ENCODE measurements at regions not wholly inside any gene's neighbourhood (a gene's known extent, or its start where the extent isn't known, plus 50 kb on each side); places are given as distances from the start of the nearest gene placed in this dataset.
"Not testable (repeated sequence)": the region's sequence is repeated elsewhere in the genome, so short reads cannot be mapped to it uniquely, and the experiment has no call there.

DNA sequence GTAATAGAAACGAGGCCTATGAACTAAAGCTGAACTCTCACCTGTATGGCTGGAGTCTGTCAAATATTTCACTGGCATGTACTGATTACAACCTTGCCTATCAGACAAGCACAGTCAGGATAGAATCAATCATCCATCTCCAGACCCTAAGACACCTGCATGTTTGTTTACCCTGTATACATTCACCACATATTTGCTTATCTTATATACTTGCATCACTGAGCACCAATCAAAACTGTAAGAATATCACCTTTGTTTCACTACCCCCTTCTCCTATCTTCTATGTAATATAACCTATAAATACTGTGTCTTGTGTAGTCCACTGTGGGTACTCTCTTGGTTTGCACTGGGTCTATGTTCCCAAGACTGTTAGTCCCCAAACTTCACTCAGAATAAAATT is 1085.7 kb downstream of the TAF11L14 start:
- ATAC-seq (no peak), DNase-seq (no peak)
- H3K4me1 ChIP-seq (ENCODE audit: low read depth), result no peaks in the 10 kb centered on the region
- TF ChIP-seq, protein P1, sequence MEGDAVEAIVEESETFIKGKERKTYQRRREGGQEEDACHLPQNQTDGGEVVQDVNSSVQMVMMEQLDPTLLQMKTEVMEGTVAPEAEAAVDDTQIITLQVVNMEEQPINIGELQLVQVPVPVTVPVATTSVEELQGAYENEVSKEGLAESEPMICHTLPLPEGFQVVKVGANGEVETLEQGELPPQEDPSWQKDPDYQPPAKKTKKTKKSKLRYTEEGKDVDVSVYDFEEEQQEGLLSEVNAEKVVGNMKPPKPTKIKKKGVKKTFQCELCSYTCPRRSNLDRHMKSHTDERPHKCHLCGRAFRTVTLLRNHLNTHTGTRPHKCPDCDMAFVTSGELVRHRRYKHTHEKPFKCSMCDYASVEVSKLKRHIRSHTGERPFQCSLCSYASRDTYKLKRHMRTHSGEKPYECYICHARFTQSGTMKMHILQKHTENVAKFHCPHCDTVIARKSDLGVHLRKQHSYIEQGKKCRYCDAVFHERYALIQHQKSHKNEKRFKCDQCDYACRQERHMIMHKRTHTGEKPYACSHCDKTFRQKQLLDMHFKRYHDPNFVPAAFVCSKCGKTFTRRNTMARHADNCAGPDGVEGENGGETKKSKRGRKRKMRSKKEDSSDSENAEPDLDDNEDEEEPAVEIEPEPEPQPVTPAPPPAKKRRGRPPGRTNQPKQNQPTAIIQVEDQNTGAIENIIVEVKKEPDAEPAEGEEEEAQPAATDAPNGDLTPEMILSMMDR (IDR thresholded peaks at IDR 0.05), result no peak
- no peaks in the 10 kb centered on the region for H3K9me3 ChIP-seq
- H3K4me3 ChIP-seq, result no peak overlapping the region
- intact Hi-C loops (cut with DNase I, micrococcal nuclease), result no loop called here
- H3K36me3 ChIP-seq (ENCODE audit: low read depth), result no peaks in the 10 kb centered on the region

DNA sequence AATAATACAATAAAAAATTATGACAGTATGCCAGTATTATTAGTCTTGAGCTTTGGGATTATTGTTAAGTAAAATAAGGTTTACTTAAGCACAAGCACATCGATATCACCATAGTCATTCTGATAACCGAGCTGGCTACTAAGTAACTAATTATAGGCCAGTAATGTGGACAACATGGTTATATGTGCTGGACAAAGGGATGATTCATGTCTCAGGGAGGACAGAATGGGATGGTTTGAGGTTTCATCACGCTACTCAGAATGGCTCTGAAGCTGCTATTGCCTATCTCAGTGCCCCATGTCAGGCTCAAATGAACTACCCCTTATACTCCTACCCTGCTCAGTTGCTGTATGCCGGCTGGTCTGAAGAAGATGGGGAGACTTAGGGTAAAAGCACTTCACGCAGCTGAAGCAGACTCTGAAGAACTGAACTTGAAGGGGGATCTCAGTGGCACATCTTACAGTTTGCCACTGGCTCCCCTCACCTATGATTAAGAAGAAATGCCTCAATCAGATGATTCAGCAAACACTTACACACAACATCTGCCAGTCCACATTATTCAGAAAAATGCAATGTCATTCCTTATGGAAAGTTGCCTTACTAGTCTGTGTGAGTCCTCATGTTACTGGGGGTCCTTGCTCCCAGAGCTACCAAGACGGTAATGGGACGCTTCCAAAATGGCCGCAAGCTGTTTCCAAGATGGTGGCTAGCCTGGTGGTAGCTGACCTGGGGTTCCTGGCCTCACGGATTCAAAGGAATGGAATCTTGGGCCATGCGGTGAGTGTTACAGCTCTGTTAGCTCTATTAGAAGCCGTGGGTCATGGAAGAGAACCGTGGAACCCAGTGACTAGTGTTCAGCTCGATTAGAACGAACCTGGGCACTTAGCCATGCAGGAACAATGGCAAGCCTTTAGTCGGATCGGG is 1098.6 kb downstream of the TAF11L14 start:
- Histone ChIP-seq H3K4me3 (no peak overlapping the region), H3K4me1 (ENCODE audit: low read depth) (no peaks in the 10 kb centered on the region), H3K36me3 (ENCODE audit: low read depth) (no peaks in the 10 kb centered on the region), H3K9me3 (no peaks in the 10 kb centered on the region)
- DNase-seq (no peak), ATAC-seq (no peak)
- TF ChIP-seq, protein P1 (IDR thresholded peaks at IDR 0.05), result no peak
- intact Hi-C loops (cut with DNase I, micrococcal nuclease), result no loop called here

GRCh38 chr5:18736051-18736398 is 1101.8 kb downstream of the TAF11L14 start:
- intact Hi-C loops (cut with DNase I, micrococcal nuclease), result no loop called here
- TF ChIP-seq, protein P1 (IDR thresholded peaks at IDR 0.05), result no peak
- no peaks in the 10 kb centered on the region for H3K9me3 ChIP-seq
- no peaks in the 10 kb centered on the region for H3K36me3 ChIP-seq (ENCODE audit: low read depth)
- no peak for DNase-seq
- no peak for ATAC-seq
- H3K4me3 ChIP-seq, result no peak overlapping the region
- no peaks in the 10 kb centered on the region for H3K4me1 ChIP-seq (ENCODE audit: low read depth)

- H3K4me1 ChIP-seq (ENCODE audit: low read depth); intact Hi-C loops (cut with DNase I, micrococcal nuclease); ATAC-seq; H3K9me3 ChIP-seq; H3K36me3 ChIP-seq (ENCODE audit: low read depth); H3K4me3 ChIP-seq; DNase-seq: not testable (repeated sequence)
Measured at GRCh38 chr5:18736736-18737135, 1102.5 kb downstream of the TAF11L14 start.

- ATAC-seq (no peak), DNase-seq (no peak)
- TF ChIP-seq, protein P1 (IDR thresholded peaks at IDR 0.05), result no peak
- H3K4me1 ChIP-seq (ENCODE audit: low read depth), result no peaks in the 10 kb centered on the region
- H3K36me3 ChIP-seq (ENCODE audit: low read depth), result no peaks in the 10 kb centered on the region
- H3K9me3 ChIP-seq, result no peaks in the 10 kb centered on the region
- H3K4me3 ChIP-seq, result no peak overlapping the region
- intact Hi-C loops (cut with DNase I, micrococcal nuclease), result no loop called here
Measured at GRCh38 chr5:18740301-18740700, 1106.0 kb downstream of the TAF11L14 start.

GRCh38 chr5:18742830-18743229 is 1108.6 kb downstream of the TAF11L14 start:
- DNase-seq, result no peak
- H3K4me1 ChIP-seq (ENCODE audit: low read depth), result no peaks in the 10 kb centered on the region
- H3K36me3 ChIP-seq (ENCODE audit: low read depth), result no peaks in the 10 kb centered on the region
- ATAC-seq, result no peak
- TF ChIP-seq, protein P1 (IDR thresholded peaks at IDR 0.05), result no peak
- H3K9me3 ChIP-seq, result no peaks in the 10 kb centered on the region
- intact Hi-C loops (cut with DNase I, micrococcal nuclease), result no loop called here
- H3K4me3 ChIP-seq, result no peak overlapping the region
